PC-3 (cell line): ENCODE measurements at regions not wholly inside any gene's neighbourhood (a gene's known extent, or its start where the extent isn't known, plus 50 kb on each side); places are given as distances from the start of the nearest gene placed in this dataset.

Source experiments
- ATAC-seq: fragments of 200-7000 bp; cut with Tn5 transposase; 2 replicates; pipeline ENCODE4 v1.9.1; 2020; ENCODE audit warnings: mild to moderate bottlenecking, moderate library complexity
- BruUV-seq: library from RNA; stranded (reverse); fragments of 400-500 nt; replicated peaks from 2 replicates; lab custom pipeline; 2021; lab: Mats Ljungman, UMichigan
- CTCF ChIA-PET: fragments of 300-600 bp; sonication (Branson Sonifier 250); formaldehyde crosslinking; loops from one replicate; lab custom pipeline; 2022; ENCODE audit warnings: antibody characterized with exemption; lab: Charles Lee
- POLR2A ChIA-PET: fragments of 300-600 bp; sonication (Branson Sonifier 250); formaldehyde crosslinking; loops from one replicate; lab custom pipeline; 2022; ENCODE audit warnings: antibody characterized with exemption; ENCODE audit not compliant: unreplicated experiment; lab: Charles Lee
- DNase-seq: peaks from one replicate; pipeline ENCODE4 v3.0.0-alpha.2; 2015
- H2AFZ ChIP-seq: fragments of 300-600 bp; sonication (generic); 2 replicates; pipeline ENCODE4 v1.6.0; 2016; ENCODE audit warnings: antibody characterized with exemption, low read length
- H3F3A ChIP-seq: fragments of 300-600 bp; sonication (generic); one replicate; pipeline ENCODE4 v1.6.0; 2017; ENCODE audit warnings: antibody characterized with exemption, low read length, control low read depth, mild to moderate bottlenecking; ENCODE audit not compliant: unreplicated experiment
- H3K27ac ChIP-seq: fragments of 300-600 bp; sonication (generic); 2 replicates; pipeline ENCODE4 v1.5.1; 2016; ENCODE audit warnings: mild to moderate bottlenecking, low read length
- H3K27me3 ChIP-seq: fragments of 300-600 bp; sonication (generic); 2 replicates; pipeline ENCODE4 v1.6.1; 2016; ENCODE audit warnings: low read length, mixed read lengths
- H3K36me3 ChIP-seq: fragments of 300-600 bp; sonication (generic); 2 replicates; pipeline ENCODE4 v1.6.1; 2016; ENCODE audit warnings: low read depth, mixed run types, low read length, mixed read lengths
- H3K4me1 ChIP-seq: fragments of 300-600 bp; sonication (generic); 2 replicates; pipeline ENCODE4 v1.5.1; 2016; ENCODE audit warnings: low read length; ENCODE audit not compliant: insufficient read depth
- H3K4me2 ChIP-seq: fragments of 300-600 bp; sonication (generic); 2 replicates; pipeline ENCODE4 v1.6.0; 2016; ENCODE audit warnings: low read length
- H3K4me3 ChIP-seq: fragments of 300-600 bp; sonication (generic); 2 replicates; pipeline ENCODE4 v1.5.1; 2016; ENCODE audit warnings: mild to moderate bottlenecking, low read length, mixed read lengths
- H3K79me2 ChIP-seq: fragments of 300-600 bp; sonication (generic); 2 replicates; pipeline ENCODE4 v1.6.1; 2017; ENCODE audit warnings: low read length, mixed read lengths
- H3K9ac ChIP-seq: fragments of 300-600 bp; sonication (generic); 2 replicates; pipeline ENCODE4 v1.6.0; 2016; ENCODE audit warnings: mild to moderate bottlenecking, low read length
- H3K9me2 ChIP-seq: fragments of 300-600 bp; sonication (generic); replicated peaks from 2 replicates; pipeline ENCODE4 v1.6.1; 2016; ENCODE audit warnings: mixed run types, low read length, mixed read lengths
- H3K9me3 ChIP-seq: fragments of 300-600 bp; sonication (generic); 2 replicates; pipeline ENCODE4 v1.6.1; 2016; ENCODE audit warnings: low read length, mixed read lengths
- H4K20me1 ChIP-seq: fragments of 300-600 bp; sonication (generic); 2 replicates; pipeline ENCODE4 v1.6.1; 2016; ENCODE audit warnings: low read length, mixed read lengths
- CTCF ChIP-seq: fragments of 300-600 bp; sonication (generic); conservative IDR thresholded peaks from 2 replicates; pipeline ENCODE4 v1.5.1; 2017; ENCODE audit warnings: antibody characterized with exemption, low read depth, mild to moderate bottlenecking, low read length
- EZH2 ChIP-seq: fragments of 300-600 bp; sonication (generic); IDR thresholded peaks from one replicate; pipeline ENCODE4 v1.6.1; 2017; ENCODE audit warnings: antibody characterized with exemption, mild to moderate bottlenecking, low read length; ENCODE audit not compliant: unreplicated experiment
- EZH2phosphoT487 ChIP-seq: fragments of 300-600 bp; sonication (generic); IDR thresholded peaks from 2 replicates; pipeline ENCODE4 v1.6.1; 2018; ENCODE audit warnings: mild to moderate bottlenecking, antibody characterized with exemption, low read length, borderline replicate concordance
- intact Hi-C: fragments of 100-400 bp; cut with micrococcal nuclease; formaldehyde crosslinking; loops from 2 replicates; pipeline ENCODE4 v1.9.0; 2023

- H3K4me1 ChIP-seq = no peaks in the 10 kb centered on the region
- no peaks in the 10 kb centered on the region for H4K20me1 ChIP-seq
- TF ChIP-seq EZH2phosphoT487 (no peak), CTCF (no peak), EZH2 (no peak)
- no peak overlapping the region for H3K9ac ChIP-seq
- intact Hi-C loops = no loop called here
- no peak overlapping the region for H3K27ac ChIP-seq
- no peak overlapping the region for H3K4me2 ChIP-seq
- no peaks in the 10 kb centered on the region for H3K79me2 ChIP-seq
- H3K9me2 ChIP-seq = no peaks in the 10 kb centered on the region
- H3K27me3 ChIP-seq = no peaks in the 10 kb centered on the region
- no peak for DNase-seq
- ChIA-PET POLR2A (no interaction called here), CTCF (no interaction called here)
- no peaks in the 10 kb centered on the region for H3K36me3 ChIP-seq
- no TSS peak for BruUV-seq
- H3K4me3 ChIP-seq = no peak overlapping the region
- no peak overlapping the region for H2AFZ ChIP-seq
- no peaks in the 10 kb centered on the region for H3K9me3 ChIP-seq
- no peak for ATAC-seq
- H3F3A ChIP-seq = no peaks in the 10 kb centered on the region
Observed at GRCh38 chr3:104521606-104522336, 844.9 kb upstream of the ALCAM start.

GRCh38 chr3:104523136-104523535 is 843.6 kb upstream of the ALCAM start:
- H3K4me2 ChIP-seq = no peak overlapping the region
- POLR2A ChIA-PET = no interaction called here
- no peaks in the 10 kb centered on the region for H3K9me3 ChIP-seq

More at GRCh38 chr3:104523136-104523535, 843.6 kb upstream of the ALCAM start:
- Histone ChIP-seq H3F3A (no peaks in the 10 kb centered on the region), H3K9ac (no peak overlapping the region), H3K27me3 (no peaks in the 10 kb centered on the region), H3K79me2 (no peaks in the 10 kb centered on the region), H3K27ac (no peak overlapping the region), H3K36me3 (no peaks in the 10 kb centered on the region), H3K4me1 (no peaks in the 10 kb centered on the region), H3K9me2 (no peaks in the 10 kb centered on the region), H3K4me3 (no peak overlapping the region), H4K20me1 (no peaks in the 10 kb centered on the region), H2AFZ (no peak overlapping the region)
- BruUV-seq = no TSS peak
- intact Hi-C loops = no loop called here
- no peak for ATAC-seq
- CTCF ChIA-PET = no interaction called here
- TF ChIP-seq EZH2phosphoT487 (no peak), CTCF (no peak), EZH2 (no peak)
- no peak for DNase-seq
